ENCODE measurements at regions not wholly inside any gene's neighbourhood (a gene's known extent, or its start where the extent isn't known, plus 50 kb on each side); places are given as distances from the start of the nearest gene placed in this dataset.

GRCh38 chr2:14143435-14143834 is 489.1 kb upstream of the LRATD1 start:
- Histone ChIP-seq H3K27ac (no peak overlapping the region), H3K4me1 (no peaks in the 10 kb centered on the region), H3K36me3 (no peaks in the 10 kb centered on the region), H3K27me3 (no peaks in the 10 kb centered on the region), H3K4me3 (no peak overlapping the region), H3K9me3 (no peaks in the 10 kb centered on the region)
- no peak for DNase-seq (ENCODE audit: low spot score in 2 of 2)
- TF ChIP-seq POLR2A (IDR thresholded peaks at IDR 0.05) (no peak), EP300 (IDR thresholded peaks at IDR 0.05) (no peak), CTCF (IDR thresholded peaks at IDR 0.05) (no peak)

GRCh38 chr2:14148216-14148615 is 484.3 kb upstream of the LRATD1 start:
- H3K36me3 ChIP-seq, result no peaks in the 10 kb centered on the region
- DNase-seq (ENCODE audit: low spot score in 2 of 2), result no peak
- TF ChIP-seq POLR2A (IDR thresholded peaks at IDR 0.05) (no peak), CTCF (IDR thresholded peaks at IDR 0.05) (no peak), EP300 (IDR thresholded peaks at IDR 0.05) (no peak)
- H3K9me3 ChIP-seq, result no peaks in the 10 kb centered on the region
- no peak overlapping the region for H3K4me3 ChIP-seq
- no peaks in the 10 kb centered on the region for H3K4me1 ChIP-seq
- H3K27me3 ChIP-seq, result no peaks in the 10 kb centered on the region
- no peak overlapping the region for H3K27ac ChIP-seq
- 33 to 54% methylated on average over 1 of the region's 1 CpG for WGBS, 2 donors

- no peaks in the 10 kb centered on the region for H3K9me3 ChIP-seq
- H3K27me3 ChIP-seq, result no peaks in the 10 kb centered on the region
- no peak for DNase-seq (ENCODE audit: low spot score in 2 of 2)
- no peak for TF ChIP-seq EP300 (IDR thresholded peaks at IDR 0.05)
- TF ChIP-seq POLR2A (IDR thresholded peaks at IDR 0.05), result no peak
- no peak for TF ChIP-seq CTCF (IDR thresholded peaks at IDR 0.05)
- H3K4me3 ChIP-seq, result no peak overlapping the region
- H3K27ac ChIP-seq, result no peak overlapping the region
- no peaks in the 10 kb centered on the region for H3K36me3 ChIP-seq
- no peaks in the 10 kb centered on the region for H3K4me1 ChIP-seq
These were observed 474.7 kb upstream of the LRATD1 start for GRCh38 chr2:14157816-14158215.

- Histone ChIP-seq H3K36me3 (no peaks in the 10 kb centered on the region), H3K4me3 (no peak overlapping the region), H3K9me3 (peaks cover 0 to 6% (median 0%) of the 10 kb centered on the region in 4 donors), H3K27me3 (no peaks in the 10 kb centered on the region), H3K27ac (no peak overlapping the region), H3K4me1 (no peaks in the 10 kb centered on the region)
- no peak for DNase-seq (ENCODE audit: low spot score in 2 of 2)
- WGBS, 2 donors, result 74 to 80% methylated on average over 3 of the region's 3 CpGs
- TF ChIP-seq POLR2A (IDR thresholded peaks at IDR 0.05), result no peak
- TF ChIP-seq EP300 (IDR thresholded peaks at IDR 0.05), result no peak
- TF ChIP-seq CTCF (IDR thresholded peaks at IDR 0.05), result no peak
These were observed 452.2 kb upstream of the LRATD1 start for GRCh38 chr2:14180333-14180732.

GRCh38 chr2:14182227-14182946 is 450.1 kb upstream of the LRATD1 start:
- H3K27ac ChIP-seq, result no peak overlapping the region
- TF ChIP-seq CTCF (IDR thresholded peaks at IDR 0.05) (no peak), EP300 (IDR thresholded peaks at IDR 0.05) (no peak), POLR2A (IDR thresholded peaks at IDR 0.05) (no peak)
- no peak overlapping the region for H3K4me3 ChIP-seq
- H3K4me1 ChIP-seq, result no peaks in the 10 kb centered on the region
- H3K36me3 ChIP-seq, result no peaks in the 10 kb centered on the region
- peaks cover 0 to 6% (median 0%) of the 10 kb centered on the region in 4 donors for H3K9me3 ChIP-seq
- DNase-seq (ENCODE audit: low spot score in 2 of 2), result no peak
- WGBS, 2 donors, result 97% methylated on average over 13 to 16 of the region's 16 CpGs
- no peaks in the 10 kb centered on the region for H3K27me3 ChIP-seq

All from tibial nerve (tissue), 4 donors.